ENCODE measurements at regions not wholly inside any gene's neighbourhood (a gene's known extent, or its start where the extent isn't known, plus 50 kb on each side); places are given as distances from the start of the nearest gene placed in this dataset.

GRCh38 chr1:50292276-50292675 is 131.0 kb downstream of the DMRTA2 start:
- no peak for DNase-seq (ENCODE audit: low spot score)

- DNase-seq (ENCODE audit: low spot score), result no peak
These were observed 133.7 kb downstream of the DMRTA2 start for GRCh38 chr1:50289495-50289894.

GRCh38 chr1:50285994-50286393 is 137.2 kb downstream of the DMRTA2 start:
- no peak for DNase-seq (ENCODE audit: low spot score)

GRCh38 chr1:50279622-50280330 is 143.5 kb downstream of the DMRTA2 start:
- DNase-seq (ENCODE audit: low spot score), result peak; percentile 27

GRCh38 chr1:50278961-50279360 is 144.3 kb downstream of the DMRTA2 start:
- no peak for DNase-seq (ENCODE audit: low spot score)

- no peak for DNase-seq (ENCODE audit: low spot score)
These were observed 144.8 kb downstream of the DMRTA2 start for GRCh38 chr1:50278410-50278809.

GRCh38 chr1:50275566-50275965 is 147.7 kb downstream of the DMRTA2 start:
- DNase-seq (ENCODE audit: low spot score), result no peak

GRCh38 chr1:50272912-50273311 is 150.3 kb downstream of the DMRTA2 start:
- DNase-seq (ENCODE audit: low spot score), result no peak

GRCh38 chr1:50271968-50272578 is 151.2 kb downstream of the DMRTA2 start:
- peak; percentile 61 for DNase-seq (ENCODE audit: low spot score)

- DNase-seq (ENCODE audit: low spot score), result no peak
These were observed 151.9 kb downstream of the DMRTA2 start for GRCh38 chr1:50271337-50271736.

- no peak for DNase-seq (ENCODE audit: low spot score)
These were observed 152.3 kb downstream of the DMRTA2 start for GRCh38 chr1:50270926-50271325.

- DNase-seq (ENCODE audit: low spot score), result peak; percentile 22
These were observed 155.2 kb downstream of the DMRTA2 start for GRCh38 chr1:50268049-50268448.

- peak; percentile 22 for DNase-seq (ENCODE audit: low spot score)
These were observed 156.7 kb downstream of the DMRTA2 start for GRCh38 chr1:50266509-50266908.

- DNase-seq (ENCODE audit: low spot score), result no peak
These were observed 157.1 kb downstream of the ELAVL4 start for GRCh38 chr1:50265790-50266314.

GRCh38 chr1:50264590-50264989 is 155.9 kb downstream of the ELAVL4 start:
- no peak for DNase-seq (ENCODE audit: low spot score)

- no peak for DNase-seq (ENCODE audit: low spot score)
These were observed 153.7 kb downstream of the ELAVL4 start for GRCh38 chr1:50262436-50262835.

- DNase-seq (ENCODE audit: low spot score), result no peak
These were observed 153.2 kb downstream of the ELAVL4 start for GRCh38 chr1:50261951-50262350.

- DNase-seq (ENCODE audit: low spot score), result no peak
These were observed 149.4 kb downstream of the ELAVL4 start for GRCh38 chr1:50257940-50258685.

GRCh38 chr1:50257029-50257428 is 148.3 kb downstream of the ELAVL4 start:
- no peak for DNase-seq (ENCODE audit: low spot score)
